Activated CD8-positive, alpha-beta memory T cell treated with anti-CD3 and anti-CD28 coated beads for 24 hours (primary cell): ENCODE measurements at regions not wholly inside any gene's neighbourhood (a gene's known extent, or its start where the extent isn't known, plus 50 kb on each side); places are given as distances from the start of the nearest gene placed in this dataset.

Source experiments
- DNase-seq: peaks from one replicate; pipeline ENCODE4 v3.0.0-alpha.2; 2020

GRCh38 chr7:46746695-46747687, 825.9 kb upstream of the IGFBP3 start:
- no peak for DNase-seq

- DNase-seq: no peak
Measured at GRCh38 chr7:46745707-46746090, 824.6 kb upstream of the IGFBP3 start.

- DNase-seq: no peak
Measured at GRCh38 chr7:46744957-46745706, 824.1 kb upstream of the IGFBP3 start.

GRCh38 chr7:46742601-46743000, 821.5 kb upstream of the IGFBP3 start:
- DNase-seq: no peak

- DNase-seq: no peak
Measured at GRCh38 chr7:46741938-46742540, 821.0 kb upstream of the IGFBP3 start.

- DNase-seq: no peak
Measured at GRCh38 chr7:46741181-46741580, 820.1 kb upstream of the IGFBP3 start.

GRCh38 chr7:46739518-46740234, 818.6 kb upstream of the IGFBP3 start:
- DNase-seq: no peak

GRCh38 chr7:46738796-46739195, 817.7 kb upstream of the IGFBP3 start:
- no peak for DNase-seq

GRCh38 chr7:46738165-46738564, 817.1 kb upstream of the IGFBP3 start:
- DNase-seq: no peak

- DNase-seq: no peak
Measured at GRCh38 chr7:46725838-46726237, 804.8 kb upstream of the IGFBP3 start.

GRCh38 chr7:46725136-46725535, 804.1 kb upstream of the IGFBP3 start:
- DNase-seq: no peak

- DNase-seq: no peak
Measured at GRCh38 chr7:46723742-46724141, 802.7 kb upstream of the IGFBP3 start.

GRCh38 chr7:46723003-46723402, 801.9 kb upstream of the IGFBP3 start:
- DNase-seq: no peak

GRCh38 chr7:46720761-46721160, 799.7 kb upstream of the IGFBP3 start:
- no peak for DNase-seq

- DNase-seq: no peak
Measured at GRCh38 chr7:46719616-46720015, 798.5 kb upstream of the IGFBP3 start.

GRCh38 chr7:46716926-46717325, 795.9 kb upstream of the IGFBP3 start:
- DNase-seq: no peak

GRCh38 chr7:46715579-46715978, 794.5 kb upstream of the IGFBP3 start:
- no peak for DNase-seq

- DNase-seq: no peak
Measured at GRCh38 chr7:46714904-46715303, 793.8 kb upstream of the IGFBP3 start.

- DNase-seq: no peak
Measured at GRCh38 chr7:46713868-46714596, 793.0 kb upstream of the IGFBP3 start.

- no peak for DNase-seq
Measured at GRCh38 chr7:46710927-46711326, 789.9 kb upstream of the IGFBP3 start.

- no peak for DNase-seq
Measured at GRCh38 chr7:46707973-46708372, 786.9 kb upstream of the IGFBP3 start.
